ENCODE measurements at regions not wholly inside any gene's neighbourhood (a gene's known extent, or its start where the extent isn't known, plus 50 kb on each side); places are given as distances from the start of the nearest gene placed in this dataset.
"Not testable (repeated sequence)": the region's sequence is repeated elsewhere in the genome, so short reads cannot be mapped to it uniquely, and the experiment has no call there.

DNA sequence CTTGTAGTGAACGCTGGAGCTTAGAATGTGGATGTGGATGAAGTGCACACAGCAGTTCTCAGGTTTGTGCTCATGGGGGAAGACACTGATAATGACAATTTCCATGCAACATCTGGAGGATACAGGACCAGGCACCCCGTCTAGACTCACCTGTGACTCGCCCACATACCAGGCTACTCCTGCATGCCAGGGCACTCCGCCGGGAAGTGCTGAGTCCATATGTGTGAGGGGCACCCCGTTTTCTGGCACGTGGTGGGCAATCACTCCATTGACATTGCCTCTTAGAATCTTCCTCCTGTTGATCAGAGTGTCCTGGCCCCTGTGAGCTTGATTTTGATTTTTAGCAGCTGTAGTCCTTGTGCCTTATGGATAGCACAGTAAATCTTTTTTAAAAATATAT is 90.9 kb upstream of the LRPAP1 start:
- Histone ChIP-seq H3K36me3 (no peaks in the 10 kb centered on the region), H3K4me1 (no peaks in the 10 kb centered on the region), H3K4me3 (no peak overlapping the region), H3K9me3 (no peaks in the 10 kb centered on the region), H3K27ac (no peak overlapping the region), H3K27me3 (no peaks in the 10 kb centered on the region), H3K9ac (ENCODE audit: low read depth in 2 of 2, low read length in 2 of 2) (no peak overlapping the region)
- TF ChIP-seq, protein P1, sequence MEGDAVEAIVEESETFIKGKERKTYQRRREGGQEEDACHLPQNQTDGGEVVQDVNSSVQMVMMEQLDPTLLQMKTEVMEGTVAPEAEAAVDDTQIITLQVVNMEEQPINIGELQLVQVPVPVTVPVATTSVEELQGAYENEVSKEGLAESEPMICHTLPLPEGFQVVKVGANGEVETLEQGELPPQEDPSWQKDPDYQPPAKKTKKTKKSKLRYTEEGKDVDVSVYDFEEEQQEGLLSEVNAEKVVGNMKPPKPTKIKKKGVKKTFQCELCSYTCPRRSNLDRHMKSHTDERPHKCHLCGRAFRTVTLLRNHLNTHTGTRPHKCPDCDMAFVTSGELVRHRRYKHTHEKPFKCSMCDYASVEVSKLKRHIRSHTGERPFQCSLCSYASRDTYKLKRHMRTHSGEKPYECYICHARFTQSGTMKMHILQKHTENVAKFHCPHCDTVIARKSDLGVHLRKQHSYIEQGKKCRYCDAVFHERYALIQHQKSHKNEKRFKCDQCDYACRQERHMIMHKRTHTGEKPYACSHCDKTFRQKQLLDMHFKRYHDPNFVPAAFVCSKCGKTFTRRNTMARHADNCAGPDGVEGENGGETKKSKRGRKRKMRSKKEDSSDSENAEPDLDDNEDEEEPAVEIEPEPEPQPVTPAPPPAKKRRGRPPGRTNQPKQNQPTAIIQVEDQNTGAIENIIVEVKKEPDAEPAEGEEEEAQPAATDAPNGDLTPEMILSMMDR (IDR thresholded peaks at IDR 0.05) = no peak
- intact Hi-C loops (cut with DNase I) = no loop called here
- DNase-seq = no peak

DNA sequence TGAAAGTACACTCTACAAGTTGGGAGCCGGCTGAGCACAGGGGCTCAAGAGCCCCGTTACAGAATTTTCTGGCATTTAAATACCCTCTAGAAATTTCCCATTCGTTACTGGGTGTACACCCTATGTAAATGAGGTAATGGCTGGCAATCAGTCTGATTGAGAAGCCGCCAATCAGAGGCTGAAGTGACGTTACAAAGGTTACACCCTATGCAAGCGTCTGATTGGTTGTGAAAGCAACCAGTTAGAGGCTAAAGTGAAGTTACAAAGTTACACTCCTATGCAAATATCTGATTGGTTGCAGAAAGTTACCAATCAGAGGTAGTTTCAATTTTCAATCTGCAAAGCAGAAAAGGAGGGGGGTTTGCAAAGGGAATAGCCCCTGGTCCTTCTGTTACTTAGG is 88.1 kb upstream of the LRPAP1 start:
- H3K4me1 ChIP-seq; H3K4me3 ChIP-seq; H3K27me3 ChIP-seq; H3K36me3 ChIP-seq; H3K9ac ChIP-seq (ENCODE audit: low read depth in 2 of 2, low read length in 2 of 2); intact Hi-C loops (cut with DNase I); H3K9me3 ChIP-seq; H3K27ac ChIP-seq; DNase-seq: not testable (repeated sequence)

DNA sequence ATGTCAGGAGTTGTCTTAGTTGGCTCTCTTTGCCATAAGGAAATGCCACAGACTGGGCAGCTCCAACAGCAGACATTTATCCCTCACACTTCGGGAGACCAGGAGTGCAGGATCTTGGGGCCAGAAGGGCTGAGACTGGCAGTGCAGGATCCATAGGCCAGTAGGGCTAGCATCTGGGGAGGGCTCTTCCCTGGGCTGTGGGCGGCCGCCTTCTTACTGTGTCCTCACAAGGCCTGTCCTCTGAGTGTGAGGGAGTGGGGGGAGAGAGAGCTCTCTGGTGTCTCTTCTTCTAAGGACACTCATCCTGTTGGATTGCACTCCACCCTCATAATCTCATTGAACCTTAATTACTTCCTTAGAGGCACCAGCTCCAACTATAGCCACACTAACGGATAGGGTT is 87.5 kb upstream of the LRPAP1 start:
- DNase-seq; H3K9me3 ChIP-seq; H3K27ac ChIP-seq; H3K27me3 ChIP-seq; H3K4me1 ChIP-seq; H3K9ac ChIP-seq (ENCODE audit: low read depth in 2 of 2, low read length in 2 of 2); intact Hi-C loops (cut with DNase I); H3K4me3 ChIP-seq; H3K36me3 ChIP-seq: not testable (repeated sequence)

DNA sequence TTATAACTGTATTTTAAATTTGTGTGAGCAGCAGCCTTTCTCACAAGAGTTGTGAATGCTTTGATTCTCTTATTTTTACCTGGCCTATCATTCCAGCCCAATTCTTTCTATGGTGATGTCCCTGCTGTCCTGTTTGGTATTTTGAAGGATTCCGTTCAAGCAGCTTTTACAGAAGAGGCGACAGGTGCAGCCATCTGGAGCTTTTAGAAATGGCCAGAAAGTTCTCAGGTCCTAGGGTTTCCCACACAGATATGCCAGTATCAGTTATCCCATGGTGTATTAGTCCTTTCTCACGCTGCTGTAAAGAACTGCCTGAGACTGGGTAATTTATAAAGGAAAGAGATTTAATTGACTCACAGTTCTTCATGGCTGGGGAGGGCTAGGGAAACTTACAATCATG is 86.1 kb upstream of the LRPAP1 start:
- DNase-seq; H3K4me3 ChIP-seq; H3K27me3 ChIP-seq; H3K36me3 ChIP-seq; intact Hi-C loops (cut with DNase I); H3K4me1 ChIP-seq; H3K9ac ChIP-seq (ENCODE audit: low read depth in 2 of 2, low read length in 2 of 2); H3K27ac ChIP-seq; H3K9me3 ChIP-seq: not testable (repeated sequence)

DNA sequence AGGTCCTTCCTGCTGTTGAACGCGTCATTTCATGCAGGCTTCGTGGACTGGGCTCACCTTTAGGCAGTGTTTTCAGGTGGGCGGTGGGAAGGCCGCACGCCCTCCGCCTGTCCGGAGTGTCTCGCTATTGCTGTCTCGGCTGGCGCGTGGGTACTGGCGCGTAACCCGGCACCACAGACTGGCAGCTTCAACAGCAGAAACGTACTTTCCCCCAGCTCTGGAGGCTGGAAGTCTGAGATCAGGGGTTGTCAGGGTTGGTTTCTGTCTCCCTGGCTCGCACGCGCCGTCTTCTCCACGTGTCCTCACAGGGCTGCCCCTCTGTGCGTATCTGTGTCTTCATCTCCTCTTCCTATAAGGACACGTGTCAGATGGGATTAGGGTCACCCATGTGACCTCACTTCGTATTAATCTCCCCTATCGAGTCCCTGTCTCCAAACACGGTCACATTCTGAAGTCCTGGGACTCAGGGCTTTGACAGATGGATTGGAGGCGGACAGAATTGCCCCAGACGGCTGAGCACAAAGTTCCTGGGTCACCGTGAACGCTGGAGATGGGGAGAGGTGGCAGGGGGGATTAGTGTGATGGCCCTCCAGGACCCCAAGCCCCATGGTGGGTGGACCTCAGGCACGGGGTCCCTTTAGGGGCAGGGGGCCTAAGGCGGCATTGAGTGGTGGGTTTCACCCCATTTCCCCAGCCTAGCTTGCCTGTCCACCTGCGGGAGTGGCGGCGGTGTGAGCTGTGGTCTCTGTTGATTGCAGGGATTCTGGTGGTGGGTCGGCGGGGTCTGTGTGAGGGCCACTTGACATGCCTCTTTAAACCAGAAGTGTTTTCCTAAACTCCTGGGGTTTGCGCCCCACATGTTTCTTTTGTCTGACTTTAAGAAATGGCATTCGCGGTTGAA is 83.4 kb upstream of the LRPAP1 start:
- intact Hi-C loops (cut with DNase I) = no loop called here
- TF ChIP-seq, protein P1 (IDR thresholded peaks at IDR 0.05) = no peak
- Histone ChIP-seq H3K27me3 (no peaks in the 10 kb centered on the region), H3K4me3 (no peak overlapping the region), H3K9ac (ENCODE audit: low read depth in 2 of 2, low read length in 2 of 2) (no peak overlapping the region), H3K27ac (no peak overlapping the region), H3K4me1 (no peaks in the 10 kb centered on the region), H3K9me3 (no peaks in the 10 kb centered on the region), H3K36me3 (no peaks in the 10 kb centered on the region)
- no peak for DNase-seq

DNA sequence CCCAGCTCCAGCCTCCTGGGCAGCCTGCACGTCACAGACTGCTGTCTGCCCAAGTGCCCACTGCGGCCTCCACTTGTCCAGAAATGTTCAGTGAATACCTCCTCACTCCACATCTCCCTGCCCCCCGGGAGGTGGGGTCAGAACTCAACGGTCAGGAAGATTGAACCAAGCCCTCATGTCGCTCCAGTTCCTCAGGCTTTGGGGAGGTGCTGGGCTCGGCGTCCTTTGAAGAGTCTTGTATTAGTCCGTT is 82.4 kb upstream of the LRPAP1 start:
- intact Hi-C loops (cut with DNase I) = no loop called here
- no peak for DNase-seq
- H3K9me3 ChIP-seq = no peaks in the 10 kb centered on the region
- H3K27ac ChIP-seq = no peak overlapping the region
- H3K27me3 ChIP-seq = no peaks in the 10 kb centered on the region
- H3K36me3 ChIP-seq = no peaks in the 10 kb centered on the region
- H3K4me1 ChIP-seq = no peaks in the 10 kb centered on the region
- H3K4me3 ChIP-seq = no peak overlapping the region
- TF ChIP-seq, protein P1 (IDR thresholded peaks at IDR 0.05) = no peak
- no peak overlapping the region for H3K9ac ChIP-seq (ENCODE audit: low read depth in 2 of 2, low read length in 2 of 2)

DNA sequence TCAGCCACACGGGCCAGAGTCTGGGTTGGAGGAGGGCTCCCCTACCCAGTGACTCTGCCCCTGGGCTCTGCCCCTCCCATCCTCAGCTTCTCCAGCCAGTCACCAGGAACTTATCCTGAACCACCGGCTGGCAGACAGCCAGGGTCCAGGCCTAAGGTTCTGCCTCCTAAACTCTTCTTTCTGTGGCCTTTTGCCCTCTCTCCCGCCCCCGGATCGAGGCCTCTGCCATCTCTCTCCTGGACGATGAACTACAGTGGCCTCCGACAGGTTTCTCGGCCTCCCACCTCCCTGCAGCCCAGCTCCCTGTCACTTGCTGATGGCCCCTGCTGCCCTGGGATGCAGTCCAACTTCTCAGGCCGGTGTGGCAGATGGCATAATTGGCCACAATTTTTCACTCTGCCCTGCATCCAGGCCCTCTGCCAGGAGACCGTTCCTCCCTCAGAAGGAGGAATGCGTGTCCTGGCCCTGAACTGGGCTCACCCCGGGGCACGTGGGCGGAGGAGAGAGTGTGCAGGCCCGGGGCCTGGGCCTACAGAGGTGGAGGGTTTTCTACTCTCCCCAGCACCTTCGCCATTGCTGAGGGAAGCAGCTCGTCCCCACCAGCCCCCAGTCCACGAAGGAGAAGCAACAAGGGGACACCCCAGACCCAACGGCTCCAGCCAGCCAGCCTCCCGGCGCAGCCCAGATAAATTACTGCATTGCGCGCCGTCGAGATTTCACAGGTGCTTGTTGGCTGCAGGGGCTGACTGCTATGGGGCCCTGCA is 81.9 kb upstream of the LRPAP1 start:
- no peak overlapping the region for H3K4me3 ChIP-seq
- TF ChIP-seq, protein P1 (IDR thresholded peaks at IDR 0.05) = no peak
- no peaks in the 10 kb centered on the region for H3K4me1 ChIP-seq
- H3K9me3 ChIP-seq = no peaks in the 10 kb centered on the region
- no peak overlapping the region for H3K27ac ChIP-seq
- DNase-seq = no peak
- no peaks in the 10 kb centered on the region for H3K27me3 ChIP-seq
- intact Hi-C loops (cut with DNase I) = no loop called here
- H3K36me3 ChIP-seq = no peaks in the 10 kb centered on the region
- H3K9ac ChIP-seq (ENCODE audit: low read depth in 2 of 2, low read length in 2 of 2) = no peak overlapping the region

All from colonic mucosa (tissue), 4 donors.